CD8-positive, alpha-beta memory T cell (primary cell): ENCODE measurements at regions not wholly inside any gene's neighbourhood (a gene's known extent, or its start where the extent isn't known, plus 50 kb on each side); places are given as distances from the start of the nearest gene placed in this dataset.
"Not testable (repeated sequence)": the region's sequence is repeated elsewhere in the genome, so short reads cannot be mapped to it uniquely, and the experiment has no call there.

Source experiments
- CTCF ChIA-PET: fragments of 350-600 bp; sonication (Branson Sonifier 250); formaldehyde crosslinking; loops from one replicate; lab custom pipeline; 2021; ENCODE audit warnings: antibody characterized with exemption; lab: Charles Lee
- POLR2A ChIA-PET: fragments of 350-600 bp; sonication (Branson Sonifier 250); formaldehyde crosslinking; loops from one replicate; lab custom pipeline; 2021; ENCODE audit warnings: antibody characterized with exemption; lab: Charles Lee
- DNase-seq, 5 donors: peaks; one replicate each; pipeline versions ENCODE4 v3.0.0 to v3.0.0-alpha.2; 2020 to 2022; ENCODE audit warnings: mixed read lengths in 1 of 5
- H3K27ac ChIP-seq: one replicate; pipeline ENCODE4 v1.7.0; 2013; ENCODE audit warnings: low read depth, mild to moderate bottlenecking, low read length, moderate library complexity
- H3K27me3 ChIP-seq: 2 replicates; pipeline ENCODE4 v1.7.0; 2013; ENCODE audit warnings: low read length, mild to moderate bottlenecking; ENCODE audit not compliant: insufficient read depth, poor library complexity, severe bottlenecking
- H3K36me3 ChIP-seq: 2 replicates; pipeline ENCODE4 v1.7.0; 2013; ENCODE audit warnings: mild to moderate bottlenecking, low read length, moderate library complexity; ENCODE audit not compliant: insufficient read depth
- H3K4me1 ChIP-seq: 2 replicates; pipeline ENCODE4 v1.7.0; 2013; ENCODE audit warnings: mild to moderate bottlenecking, low read length, moderate library complexity; ENCODE audit not compliant: insufficient read depth
- H3K4me3 ChIP-seq: 2 replicates; pipeline ENCODE4 v1.7.0; 2013; ENCODE audit warnings: mild to moderate bottlenecking, low read length
- H3K9me3 ChIP-seq: 2 replicates; pipeline ENCODE4 v1.7.0; 2013; ENCODE audit warnings: mild to moderate bottlenecking, low read length
- H3K27ac Mint-ChIP-seq, 8 donors: one replicate each; pipeline ENCODE4 v1.8.0; 2020 to 2021; ENCODE audit warnings: mixed read lengths in 8 of 8, mild to moderate bottlenecking in 6 of 8, inconsistent platforms in 3 of 8, moderate library complexity in 3 of 8
- H3K27me3 Mint-ChIP-seq, 2 donors: one replicate each; pipeline ENCODE4 v1.8.0; 2020 to 2021; ENCODE audit warnings: mixed read lengths in 2 of 2, mild to moderate bottlenecking in 1 of 2, moderate library complexity in 1 of 2
- H3K36me3 Mint-ChIP-seq, 3 donors: one replicate each; pipeline ENCODE4 v1.8.0; 2020 to 2021; ENCODE audit warnings: mixed read lengths in 3 of 3, inconsistent platforms in 1 of 3, mild to moderate bottlenecking in 1 of 3
- H3K4me1 Mint-ChIP-seq, 3 donors: one replicate each; pipeline ENCODE4 v1.8.0; 2020 to 2021; ENCODE audit warnings: mixed read lengths in 3 of 3, inconsistent platforms in 1 of 3, mild to moderate bottlenecking in 1 of 3
- H3K4me3 Mint-ChIP-seq, 7 donors: one replicate each; pipeline ENCODE4 v1.8.0; 2020 to 2021; ENCODE audit warnings: mixed read lengths in 7 of 7, mild to moderate bottlenecking in 6 of 7, moderate library complexity in 4 of 7, inconsistent platforms in 2 of 7
- H3K9me3 Mint-ChIP-seq, 5 donors: one replicate each; pipeline ENCODE4 v1.8.0; 2020 to 2022; ENCODE audit warnings: mixed read lengths in 5 of 5, mild to moderate bottlenecking in 3 of 5, moderate library complexity in 2 of 5, inconsistent platforms in 1 of 5

- H3K4me1 Mint-ChIP-seq, H3K27me3 ChIP-seq, H3K9me3 ChIP-seq, H3K36me3 Mint-ChIP-seq, H3K27me3 Mint-ChIP-seq, H3K4me3 ChIP-seq, H3K4me3 Mint-ChIP-seq, H3K27ac ChIP-seq, H3K27ac Mint-ChIP-seq, DNase-seq, H3K4me1 ChIP-seq, CTCF ChIA-PET, H3K9me3 Mint-ChIP-seq, H3K36me3 ChIP-seq, POLR2A ChIA-PET: not testable (repeated sequence)
Measured at GRCh38 chr5:116769953-116770352, 195.3 kb upstream of the SEMA6A start.

- CTCF ChIA-PET: no interaction called here
Measured at GRCh38 chr5:116769470-116769869, 194.8 kb upstream of the SEMA6A start.

GRCh38 chr5:116766470-116766947 lies 191.9 kb upstream of the SEMA6A start:
- Histone ChIP-seq H3K9me3 (no peaks in the 10 kb centered on the region), H3K27me3 (no peaks in the 10 kb centered on the region), H3K4me3 (no peak overlapping the region), H3K36me3 (no peaks in the 10 kb centered on the region), H3K4me1 (no peaks in the 10 kb centered on the region), H3K27ac (no peak overlapping the region)
- Mint-ChIP-seq H3K27ac (no peak overlapping the region), H3K9me3 (no peaks in the 10 kb centered on the region), H3K27me3 (peaks cover 0 to 4% of the 10 kb centered on the region in 2 donors), H3K36me3 (no peaks in the 10 kb centered on the region), H3K4me1 (no peaks in the 10 kb centered on the region), H3K4me3 (no peak overlapping the region)
- DNase-seq: no peak
- CTCF ChIA-PET: no interaction called here
- POLR2A ChIA-PET: no interaction called here

More at GRCh38 chr5:116769470-116769869, 194.8 kb upstream of the SEMA6A start:
- Mint-ChIP-seq H3K36me3 (no peaks in the 10 kb centered on the region), H3K4me3 (no peak overlapping the region), H3K27me3 (peaks cover 0 to 4% of the 10 kb centered on the region in 2 donors), H3K4me1 (no peaks in the 10 kb centered on the region), H3K9me3 (no peaks in the 10 kb centered on the region), H3K27ac (no peak overlapping the region)
- POLR2A ChIA-PET: no interaction called here
- H3K4me1 ChIP-seq: no peaks in the 10 kb centered on the region
- no peaks in the 10 kb centered on the region for H3K9me3 ChIP-seq
- no peaks in the 10 kb centered on the region for H3K27me3 ChIP-seq
- no peaks in the 10 kb centered on the region for H3K36me3 ChIP-seq
- H3K4me3 ChIP-seq: no peak overlapping the region
- DNase-seq: no peak
- H3K27ac ChIP-seq: no peak overlapping the region

GRCh38 chr5:116765441-116765840 lies 190.8 kb upstream of the SEMA6A start:
- Mint-ChIP-seq H3K9me3 (no peaks in the 10 kb centered on the region), H3K36me3 (no peaks in the 10 kb centered on the region), H3K27me3 (peaks cover 0 to 4% of the 10 kb centered on the region in 2 donors), H3K27ac (no peak overlapping the region), H3K4me3 (no peak overlapping the region), H3K4me1 (no peaks in the 10 kb centered on the region)
- H3K9me3 ChIP-seq: no peaks in the 10 kb centered on the region
- H3K27ac ChIP-seq: no peak overlapping the region
- H3K36me3 ChIP-seq: no peaks in the 10 kb centered on the region
- no peak overlapping the region for H3K4me3 ChIP-seq
- DNase-seq: no peak
- H3K4me1 ChIP-seq: no peaks in the 10 kb centered on the region
- ChIA-PET POLR2A (no interaction called here), CTCF (no interaction called here)
- H3K27me3 ChIP-seq: no peaks in the 10 kb centered on the region

GRCh38 chr5:116764941-116765340 lies 190.3 kb upstream of the SEMA6A start:
- no peaks in the 10 kb centered on the region for H3K4me1 Mint-ChIP-seq
- POLR2A ChIA-PET: no interaction called here

GRCh38 chr5:116763987-116764866 lies 189.6 kb upstream of the SEMA6A start:
- H3K36me3 Mint-ChIP-seq: no peaks in the 10 kb centered on the region
- ChIA-PET CTCF (no interaction called here), POLR2A (no interaction called here)
- Histone ChIP-seq H3K36me3 (no peaks in the 10 kb centered on the region), H3K27me3 (no peaks in the 10 kb centered on the region), H3K9me3 (no peaks in the 10 kb centered on the region), H3K4me3 (no peak overlapping the region), H3K4me1 (no peaks in the 10 kb centered on the region), H3K27ac (no peak overlapping the region)
- H3K9me3 Mint-ChIP-seq: no peaks in the 10 kb centered on the region
- DNase-seq: no peak
- no peak overlapping the region for H3K4me3 Mint-ChIP-seq
- no peak overlapping the region for H3K27ac Mint-ChIP-seq
- no peaks in the 10 kb centered on the region for H3K4me1 Mint-ChIP-seq
- H3K27me3 Mint-ChIP-seq: peaks cover 1 to 4% of the 10 kb centered on the region in 2 donors

More at GRCh38 chr5:116764941-116765340, 190.3 kb upstream of the SEMA6A start:
- peaks cover 0 to 4% of the 10 kb centered on the region in 2 donors for H3K27me3 Mint-ChIP-seq
- H3K27me3 ChIP-seq: no peaks in the 10 kb centered on the region
- no peak overlapping the region for H3K27ac ChIP-seq
- no peaks in the 10 kb centered on the region for H3K9me3 ChIP-seq
- DNase-seq: no peak
- no peak overlapping the region for H3K4me3 ChIP-seq
- no peaks in the 10 kb centered on the region for H3K36me3 Mint-ChIP-seq
- H3K4me3 Mint-ChIP-seq: no peak overlapping the region
- H3K36me3 ChIP-seq: no peaks in the 10 kb centered on the region
- CTCF ChIA-PET: no interaction called here
- no peak overlapping the region for H3K27ac Mint-ChIP-seq
- no peaks in the 10 kb centered on the region for H3K9me3 Mint-ChIP-seq
- H3K4me1 ChIP-seq: no peaks in the 10 kb centered on the region

GRCh38 chr5:116759860-116760640 lies 185.4 kb upstream of the SEMA6A start:
- no peak overlapping the region for H3K27ac ChIP-seq
- Mint-ChIP-seq H3K27ac (no peak overlapping the region), H3K9me3 (peaks cover 0 to 5% (median 0%) of the 10 kb centered on the region in 5 donors), H3K4me3 (no peak overlapping the region), H3K36me3 (no peaks in the 10 kb centered on the region), H3K27me3 (peaks cover 0 to 1% of the 10 kb centered on the region in 2 donors), H3K4me1 (no peaks in the 10 kb centered on the region)
- no peak overlapping the region for H3K4me3 ChIP-seq
- no peaks in the 10 kb centered on the region for H3K36me3 ChIP-seq
- no peak for DNase-seq
- POLR2A ChIA-PET: no interaction called here
- CTCF ChIA-PET: no interaction called here
- H3K27me3 ChIP-seq: no peaks in the 10 kb centered on the region
- H3K4me1 ChIP-seq: no peaks in the 10 kb centered on the region
- H3K9me3 ChIP-seq: no peaks in the 10 kb centered on the region

- no peaks in the 10 kb centered on the region for H3K36me3 ChIP-seq
- H3K4me3 ChIP-seq: no peak overlapping the region
- H3K9me3 ChIP-seq: no peaks in the 10 kb centered on the region
- POLR2A ChIA-PET: no interaction called here
- no peak overlapping the region for H3K27ac Mint-ChIP-seq
- DNase-seq: no peak
- H3K4me1 ChIP-seq: no peaks in the 10 kb centered on the region
- CTCF ChIA-PET: interaction anchor here (1.2 kb wide), 1 partner anchor 32 kb away, joined by 3 read pairs; no protein-coding TSS in a partner anchor
- H3K4me1 Mint-ChIP-seq: no peaks in the 10 kb centered on the region
- H3K27ac ChIP-seq: no peak overlapping the region
- peaks cover 0 to 5% (median 0%) of the 10 kb centered on the region in 5 donors for H3K9me3 Mint-ChIP-seq
- H3K27me3 Mint-ChIP-seq: peaks cover 0 to 1% of the 10 kb centered on the region in 2 donors
- H3K27me3 ChIP-seq: no peaks in the 10 kb centered on the region
- H3K4me3 Mint-ChIP-seq: no peak overlapping the region
- no peaks in the 10 kb centered on the region for H3K36me3 Mint-ChIP-seq
Measured at GRCh38 chr5:116757326-116757725, 182.7 kb upstream of the SEMA6A start.
